Fibroblast of skin of abdomen (primary cell): ENCODE measurements at regions not wholly inside any gene's neighbourhood (a gene's known extent, or its start where the extent isn't known, plus 50 kb on each side); places are given as distances from the start of the nearest gene placed in this dataset.

Experiments
- DNase-seq: peaks from one replicate; pipeline ENCODE4 v3.0.0-alpha.2; 2013

DNA sequence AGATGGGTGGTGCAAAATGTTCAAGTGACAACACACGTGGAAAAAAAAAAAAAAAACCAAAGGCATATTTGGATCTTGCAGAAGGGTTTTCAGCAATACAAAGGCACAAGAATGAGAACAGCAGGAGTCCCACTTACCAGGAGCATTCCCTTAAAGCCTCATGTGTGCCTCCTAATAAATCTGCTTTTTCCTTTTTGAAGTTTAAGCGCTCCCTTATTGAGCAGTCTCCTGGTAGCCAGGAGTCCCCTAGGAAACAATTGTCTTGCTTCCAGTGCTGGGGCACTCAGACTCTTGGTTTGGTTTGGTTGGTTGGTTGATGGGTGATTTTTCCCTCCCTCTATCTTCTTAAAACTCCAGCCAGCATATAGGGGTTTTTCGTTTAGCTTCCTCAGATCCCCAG lies 321.8 kb upstream of the NFE2L3 start:
- no peak for DNase-seq

DNA sequence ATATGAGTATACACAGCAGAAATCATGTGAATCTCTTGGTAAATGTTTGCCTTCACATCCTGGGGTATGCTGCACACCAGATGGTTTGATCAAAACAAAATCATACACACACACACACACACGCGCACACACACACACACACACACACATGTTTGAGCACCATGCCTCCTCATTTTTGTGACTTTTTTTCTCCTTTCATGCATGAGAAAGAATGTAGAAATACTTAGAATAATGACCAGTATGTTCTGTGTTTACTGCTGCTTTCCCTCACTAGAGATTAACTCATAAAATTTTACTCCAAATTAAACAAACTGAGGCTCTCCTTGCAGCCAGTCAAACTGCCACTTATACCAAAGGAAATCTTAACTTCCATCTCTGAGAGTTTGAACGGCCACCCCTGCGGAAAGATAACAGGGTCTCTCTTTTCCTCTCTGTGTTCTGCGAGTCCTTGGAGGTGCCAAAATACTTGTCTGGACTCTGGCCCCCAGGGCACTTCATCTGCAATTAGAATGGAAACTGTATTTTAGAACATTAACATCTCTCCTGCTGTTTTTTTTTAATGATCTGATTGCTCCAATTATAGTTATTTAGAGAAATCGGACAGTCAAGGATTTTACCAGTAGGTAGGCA lies 320.8 kb upstream of the NFE2L3 start:
- no peak for DNase-seq

DNA sequence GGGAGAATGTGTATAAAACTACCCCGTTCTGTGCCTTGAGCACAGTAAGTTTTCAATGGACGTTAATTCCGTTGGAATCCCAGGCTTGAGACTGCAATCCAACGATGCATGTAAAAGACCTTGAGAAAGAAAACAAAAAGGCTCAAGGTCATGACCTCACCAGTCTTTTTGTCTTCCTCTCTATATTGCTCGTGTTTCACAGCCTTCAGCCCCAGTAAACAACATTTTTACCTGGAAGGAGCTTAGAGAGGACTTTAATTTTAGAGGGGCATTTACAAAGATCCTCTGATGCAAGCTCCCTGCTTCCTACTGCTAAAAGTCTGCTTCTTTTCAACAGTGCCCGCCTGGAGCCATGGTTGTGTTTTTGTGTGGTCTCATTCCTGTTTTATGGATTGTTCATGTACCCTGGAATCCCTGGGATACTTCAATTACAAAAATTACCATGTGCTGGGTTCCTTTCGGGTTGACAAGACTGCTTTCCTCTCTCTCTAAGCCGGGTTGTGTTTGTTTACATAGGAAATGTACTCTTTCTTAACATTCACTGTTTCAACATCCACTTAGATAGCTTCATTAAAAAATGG lies 320.1 kb upstream of the NFE2L3 start:
- no peak for DNase-seq

DNA sequence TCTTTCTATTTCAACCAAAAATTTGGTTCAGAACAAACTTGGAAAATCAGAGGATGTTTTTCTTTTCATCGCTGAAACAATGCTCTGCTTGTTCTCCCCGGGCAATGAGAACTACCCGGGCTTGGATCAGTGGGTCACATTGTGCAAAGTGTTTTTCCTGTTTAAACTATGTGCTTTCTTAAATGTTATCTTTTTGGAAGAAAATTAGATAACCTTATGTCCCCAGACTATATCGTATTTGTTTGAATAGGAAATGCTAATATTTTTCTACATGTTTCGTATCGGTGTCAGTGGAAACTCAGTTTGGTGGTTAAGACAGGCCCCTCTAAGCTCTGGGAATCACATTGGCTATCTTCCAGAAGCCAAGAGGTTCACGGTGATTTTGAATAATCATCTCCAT lies 319.5 kb upstream of the NFE2L3 start:
- DNase-seq = no peak

DNA sequence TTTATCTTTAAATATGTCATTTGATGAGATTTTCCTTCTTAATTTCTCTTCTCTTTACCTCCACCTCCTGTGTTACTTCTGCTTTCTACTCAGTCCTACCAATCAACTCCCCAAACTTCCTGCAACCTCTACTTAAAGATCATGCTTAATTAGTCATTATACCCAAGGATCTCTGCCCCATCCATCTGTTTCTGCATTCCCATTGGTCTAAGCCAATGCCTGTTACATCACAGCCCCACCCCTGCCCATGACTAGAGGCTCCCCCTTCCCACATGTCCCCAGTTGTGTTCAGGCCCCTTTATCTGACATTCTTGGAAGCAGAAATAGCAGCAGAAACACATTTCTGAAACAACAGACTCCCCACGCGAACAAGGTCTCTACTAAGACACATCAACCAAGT lies 319.1 kb upstream of the NFE2L3 start:
- DNase-seq = no peak

DNA sequence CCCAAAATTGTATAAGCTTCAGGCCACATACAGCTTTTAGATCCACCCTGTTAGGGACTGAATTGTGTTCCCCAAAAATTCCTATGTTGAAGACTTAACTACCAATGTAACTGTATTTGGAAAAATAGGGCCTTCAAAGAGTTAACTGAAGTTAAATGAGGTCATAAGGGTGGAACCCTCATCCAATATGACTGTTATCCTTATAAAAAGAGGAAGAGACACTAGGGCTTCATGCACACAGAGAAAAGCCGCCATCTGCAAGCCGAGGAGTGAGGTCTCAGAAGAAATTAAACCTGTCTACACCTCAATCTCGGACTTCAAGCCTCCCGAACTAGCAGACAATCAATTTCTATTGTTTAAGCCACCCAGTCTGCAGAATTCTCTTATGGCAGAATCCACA lies 317.9 kb upstream of the NFE2L3 start:
- no peak for DNase-seq

DNA sequence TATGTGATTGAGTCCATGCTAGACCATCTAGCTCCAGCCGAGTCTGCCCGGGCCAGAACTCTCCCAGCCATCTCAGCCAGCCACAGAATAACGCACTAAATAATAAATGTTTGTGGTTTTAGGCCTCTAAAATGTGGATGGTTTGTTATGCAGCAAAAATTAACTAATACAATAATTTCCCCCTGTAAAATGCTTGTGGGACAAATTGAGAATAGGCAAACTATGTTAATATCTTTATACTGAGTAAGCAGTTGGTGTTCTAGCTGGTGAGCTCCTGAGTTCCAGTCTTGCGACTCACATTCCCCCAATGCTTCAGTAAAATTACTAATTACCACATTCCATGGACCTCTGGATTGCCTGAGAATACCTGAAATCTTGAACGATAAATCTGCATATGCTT lies 316.8 kb upstream of the NFE2L3 start:
- peak; percentile 89 for DNase-seq

- DNase-seq = no peak
These were observed 312.8 kb upstream of the NFE2L3 start for GRCh38 chr7:25839084-25839769.

- no peak for DNase-seq
These were observed 311.7 kb upstream of the NFE2L3 start for GRCh38 chr7:25840209-25840792.

GRCh38 chr7:25841575-25841974 lies 310.4 kb upstream of the NFE2L3 start:
- DNase-seq = no peak

- DNase-seq = no peak
These were observed 309.7 kb upstream of the NFE2L3 start for GRCh38 chr7:25842201-25842733.

DNA sequence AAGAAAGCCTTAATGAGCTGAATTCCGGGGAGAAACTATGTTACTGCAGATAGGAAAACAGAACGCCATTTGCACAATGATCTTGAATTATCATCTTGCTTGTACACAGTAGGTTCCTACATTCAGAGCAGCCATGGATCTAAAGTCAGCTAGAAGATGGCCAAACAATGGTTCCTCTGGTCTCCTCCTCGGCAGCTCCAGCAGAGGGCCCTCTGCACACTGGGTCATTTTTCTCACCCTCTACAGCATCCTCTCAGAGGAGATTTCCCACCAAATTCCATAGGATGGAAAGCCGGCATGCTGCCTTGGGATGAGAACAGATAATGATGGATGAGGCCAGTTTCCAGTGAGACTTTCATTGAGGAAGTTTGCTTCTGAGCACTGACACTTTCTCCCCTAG lies 308.5 kb upstream of the NFE2L3 start:
- no peak for DNase-seq

DNA sequence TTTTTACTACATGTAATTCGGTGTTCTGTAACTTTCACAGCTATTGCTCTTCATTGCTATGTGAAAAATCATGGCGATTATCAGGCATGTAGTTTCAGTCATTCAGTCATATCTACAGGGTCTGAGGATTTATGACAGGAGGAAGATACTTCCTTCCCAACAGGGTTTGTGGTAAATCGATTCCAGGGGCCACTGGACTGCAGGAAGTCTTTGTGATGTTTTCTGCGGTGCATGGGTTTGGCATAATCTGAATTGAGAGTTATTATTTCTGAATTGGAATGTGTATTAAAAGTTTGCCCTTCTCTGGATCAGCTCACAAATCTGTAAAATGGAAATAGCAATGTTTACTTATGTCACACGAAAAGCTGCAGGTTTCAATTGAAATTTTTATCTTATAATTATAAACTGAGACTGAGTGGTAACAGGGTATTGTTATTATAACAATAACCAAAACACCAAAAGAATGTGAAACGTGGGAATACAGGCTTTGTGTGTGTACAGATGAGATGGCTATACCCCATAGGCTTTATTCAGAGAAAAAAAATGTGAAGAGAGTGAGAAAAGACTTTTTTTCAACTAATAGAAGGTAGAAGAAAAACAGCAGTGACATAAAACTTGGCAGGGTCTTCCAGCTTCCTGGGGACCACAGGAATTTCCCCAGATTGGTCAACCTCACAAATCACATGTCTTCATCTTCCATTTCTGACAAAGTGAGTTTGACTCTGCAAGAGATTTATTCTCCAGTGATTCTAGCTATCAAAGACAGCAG lies 307.7 kb upstream of the NFE2L3 start:
- peak; percentile 85 for DNase-seq

DNA sequence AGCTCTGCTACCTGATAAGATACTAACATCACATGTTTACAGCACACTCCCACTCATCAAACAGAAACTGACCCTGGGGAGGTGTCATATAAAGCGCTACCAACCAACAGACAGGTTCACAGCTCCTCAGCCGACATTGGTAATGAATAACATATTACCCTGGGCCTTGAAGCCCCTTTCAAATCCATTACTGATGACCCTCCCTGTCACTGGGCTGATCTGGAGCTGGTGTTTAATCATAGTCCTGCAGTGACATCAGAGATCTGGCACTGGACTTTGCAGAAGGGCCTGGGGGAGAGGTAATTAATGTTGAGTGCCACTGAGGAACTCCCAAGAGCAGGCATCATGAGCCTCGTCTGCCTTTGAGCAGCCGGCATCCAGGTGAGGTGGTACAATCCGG lies 306.5 kb upstream of the NFE2L3 start:
- no peak for DNase-seq

- DNase-seq = peak; percentile 93
These were observed 305.3 kb upstream of the NFE2L3 start for GRCh38 chr7:25846722-25847121.

DNA sequence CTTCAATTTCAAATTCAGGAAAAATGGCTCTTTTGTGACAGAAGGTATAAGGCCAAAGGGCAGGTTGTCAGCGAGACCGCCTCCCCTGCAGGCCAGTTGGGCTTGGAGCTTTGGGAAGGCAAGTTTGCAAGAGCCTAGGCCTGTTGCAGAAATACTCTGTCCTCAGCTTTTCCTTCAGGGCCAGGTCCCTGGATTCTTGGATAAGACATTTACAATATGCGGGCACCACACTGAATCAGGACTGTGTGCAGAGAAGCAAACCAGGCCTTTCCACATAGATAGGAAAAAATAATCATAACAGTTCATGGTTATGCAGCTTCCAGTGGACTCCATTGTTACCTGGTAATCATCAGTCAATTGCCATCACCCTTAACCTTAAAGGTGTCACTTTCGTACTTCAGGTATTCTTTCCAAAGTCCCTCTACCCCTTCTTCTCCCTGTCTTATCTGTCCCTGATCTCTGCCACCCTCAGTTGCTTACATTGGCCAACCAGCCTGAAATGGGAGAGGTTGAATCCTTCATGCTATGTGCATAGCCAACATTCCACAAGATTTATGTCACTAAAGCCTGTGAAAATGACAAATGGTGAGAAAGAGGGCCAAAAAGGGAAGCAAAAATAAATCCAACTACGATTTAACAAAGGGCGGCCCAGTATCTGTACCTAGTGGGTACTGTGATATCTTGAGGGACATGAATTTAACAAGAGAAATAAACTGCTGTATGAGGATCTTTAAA lies 304.5 kb upstream of the NFE2L3 start:
- DNase-seq = peak; percentile 66

- peak; percentile 83 for DNase-seq
These were observed 302.4 kb upstream of the NFE2L3 start for GRCh38 chr7:25849500-25850184.

DNA sequence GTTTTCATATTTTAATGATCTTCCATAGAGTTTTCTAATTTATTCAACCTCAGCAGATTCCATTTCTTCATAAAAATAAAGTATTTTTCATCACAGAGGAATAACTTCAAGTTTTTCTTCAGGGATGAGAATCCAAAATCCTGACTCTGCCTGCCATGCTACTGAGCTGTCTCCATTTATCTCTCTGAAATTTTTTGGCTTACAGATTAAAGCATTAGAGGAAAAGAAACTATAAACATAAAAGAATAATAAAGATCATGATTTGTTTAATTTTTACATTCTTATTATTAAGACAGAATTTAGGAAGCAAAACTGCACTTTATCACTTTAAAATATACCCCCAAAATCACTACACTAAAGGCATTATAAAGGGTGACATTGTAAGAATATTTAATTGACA lies 301.8 kb upstream of the NFE2L3 start:
- no peak for DNase-seq

DNA sequence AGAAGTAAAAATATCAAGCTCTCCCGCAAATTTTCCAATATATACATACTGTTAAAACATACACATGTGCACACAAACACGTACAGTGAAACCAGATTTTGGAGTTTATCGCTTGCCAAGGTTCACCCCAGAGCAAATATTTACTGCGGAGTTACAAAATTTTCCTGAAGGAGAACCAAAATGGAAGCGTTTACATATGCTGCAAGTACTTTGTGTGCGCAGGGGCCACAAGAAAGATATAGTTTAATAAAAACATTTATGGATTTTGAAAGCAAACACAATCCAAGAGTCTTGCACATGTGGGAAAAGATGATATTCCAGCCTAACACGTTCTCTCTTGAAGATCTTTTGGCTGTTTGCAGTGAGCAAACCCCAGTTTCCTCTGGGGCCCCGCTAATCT lies 301.3 kb upstream of the NFE2L3 start:
- no peak for DNase-seq

DNA sequence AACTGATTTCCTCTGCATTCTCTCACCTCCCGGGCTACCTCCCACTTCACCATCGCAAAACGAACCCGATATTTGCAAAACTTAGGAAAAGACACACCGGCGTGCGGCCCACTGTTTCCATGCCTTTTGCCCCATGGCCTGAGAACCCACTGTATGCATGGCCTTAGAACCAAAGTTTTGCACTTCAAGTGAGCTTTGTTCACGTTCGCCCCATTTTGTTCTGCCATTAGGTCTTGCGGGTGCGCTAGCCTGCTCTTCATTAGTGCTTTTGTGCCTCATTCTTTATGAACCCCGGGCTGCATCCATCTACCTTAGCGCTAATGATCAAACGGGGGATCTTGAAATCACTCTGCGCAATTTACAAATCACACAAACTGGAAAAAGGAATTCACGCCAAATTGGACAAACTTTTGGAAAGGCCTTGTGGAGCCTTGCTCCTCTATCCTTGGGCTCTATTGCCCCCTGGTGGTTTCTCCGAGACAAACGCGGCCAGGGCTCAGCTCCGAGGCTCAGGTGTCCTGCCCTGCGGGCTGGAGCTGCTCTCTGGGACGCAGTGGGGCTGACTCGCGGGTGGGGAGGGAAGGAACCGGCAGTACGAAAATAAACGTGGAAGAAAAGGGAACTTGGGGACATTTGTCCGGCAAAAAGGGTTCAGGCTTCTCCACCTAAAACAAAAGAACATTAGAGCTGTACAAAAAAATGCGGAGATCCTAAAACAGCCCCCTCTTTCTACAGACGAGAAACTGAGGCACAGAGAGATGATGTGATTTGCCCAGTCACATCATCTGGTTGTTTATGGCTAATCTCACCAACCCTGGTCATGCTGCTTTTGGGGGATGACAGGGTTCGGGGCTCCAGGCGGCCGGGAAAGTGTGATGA lies 300.4 kb upstream of the NFE2L3 start:
- peak; percentile 82 for DNase-seq
